ENCODE measurements at regions not wholly inside any gene's neighbourhood (a gene's known extent, or its start where the extent isn't known, plus 50 kb on each side); places are given as distances from the start of the nearest gene placed in this dataset.

DNA sequence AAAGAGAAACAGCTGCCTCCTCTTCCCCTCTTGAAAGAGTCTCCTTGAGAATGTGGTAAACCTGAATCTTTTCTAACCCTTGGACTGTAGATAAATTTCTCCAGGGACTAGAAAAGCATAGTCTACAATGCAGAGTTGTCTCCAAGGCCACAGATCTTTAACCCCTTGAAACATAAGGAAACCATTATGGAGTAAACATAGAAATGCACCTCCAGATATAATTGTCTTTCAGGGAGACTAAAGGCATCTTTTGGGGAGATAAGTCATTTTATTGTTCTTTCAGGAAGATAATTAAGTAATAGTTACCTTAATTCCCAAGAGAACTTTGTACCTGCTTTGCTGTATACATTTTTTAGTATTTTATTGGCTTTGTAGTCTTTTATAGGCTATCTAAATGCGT lies 373.6 kb upstream of the GRIA1 start:
- TF ChIP-seq POLR2AphosphoS5 (IDR thresholded peaks at IDR 0.05) = no peak
- TF ChIP-seq, protein P1, sequence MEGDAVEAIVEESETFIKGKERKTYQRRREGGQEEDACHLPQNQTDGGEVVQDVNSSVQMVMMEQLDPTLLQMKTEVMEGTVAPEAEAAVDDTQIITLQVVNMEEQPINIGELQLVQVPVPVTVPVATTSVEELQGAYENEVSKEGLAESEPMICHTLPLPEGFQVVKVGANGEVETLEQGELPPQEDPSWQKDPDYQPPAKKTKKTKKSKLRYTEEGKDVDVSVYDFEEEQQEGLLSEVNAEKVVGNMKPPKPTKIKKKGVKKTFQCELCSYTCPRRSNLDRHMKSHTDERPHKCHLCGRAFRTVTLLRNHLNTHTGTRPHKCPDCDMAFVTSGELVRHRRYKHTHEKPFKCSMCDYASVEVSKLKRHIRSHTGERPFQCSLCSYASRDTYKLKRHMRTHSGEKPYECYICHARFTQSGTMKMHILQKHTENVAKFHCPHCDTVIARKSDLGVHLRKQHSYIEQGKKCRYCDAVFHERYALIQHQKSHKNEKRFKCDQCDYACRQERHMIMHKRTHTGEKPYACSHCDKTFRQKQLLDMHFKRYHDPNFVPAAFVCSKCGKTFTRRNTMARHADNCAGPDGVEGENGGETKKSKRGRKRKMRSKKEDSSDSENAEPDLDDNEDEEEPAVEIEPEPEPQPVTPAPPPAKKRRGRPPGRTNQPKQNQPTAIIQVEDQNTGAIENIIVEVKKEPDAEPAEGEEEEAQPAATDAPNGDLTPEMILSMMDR (IDR thresholded peaks at IDR 0.05) = no peak
- TF ChIP-seq POLR2A (IDR thresholded peaks at IDR 0.05) = no peak
- TF ChIP-seq EP300 (IDR thresholded peaks at IDR 0.05) = no peak
